KG1 (cell line): ENCODE measurements at regions not wholly inside any gene's neighbourhood (a gene's known extent, or its start where the extent isn't known, plus 50 kb on each side); places are given as distances from the start of the nearest gene placed in this dataset.

ENCODE experiments used
- DNase-seq: peaks from one replicate; lab custom pipeline; 2025; lab: John Stamatoyannopoulos, UW

- no peak for DNase-seq
Measured at GRCh38 chr16:52874042-52874441, 178.7 kb downstream of the CHD9NB start.

GRCh38 chr16:52872731-52873130 is 180.0 kb downstream of the CHD9NB start:
- no peak for DNase-seq

GRCh38 chr16:52871481-52871880 is 181.2 kb downstream of the CHD9NB start:
- no peak for DNase-seq

- DNase-seq, result no peak
Measured at GRCh38 chr16:52869243-52869642, 183.5 kb downstream of the CHD9NB start.

- DNase-seq, result no peak
Measured at GRCh38 chr16:52863000-52863399, 189.7 kb downstream of the CHD9NB start.

- no peak for DNase-seq
Measured at GRCh38 chr16:52861614-52862022, 191.1 kb downstream of the CHD9NB start.

GRCh38 chr16:52855463-52855862 is 197.2 kb downstream of the CHD9NB start:
- DNase-seq, result no peak

- DNase-seq, result no peak
Measured at GRCh38 chr16:52852978-52853377, 199.7 kb downstream of the CHD9NB start.

- DNase-seq, result no peak
Measured at GRCh38 chr16:52851211-52851740, 201.4 kb downstream of the CHD9NB start.

GRCh38 chr16:52843381-52843780 is 209.3 kb downstream of the CHD9NB start:
- DNase-seq, result no peak

GRCh38 chr16:52837251-52837650 is 215.4 kb downstream of the CHD9NB start:
- no peak for DNase-seq

GRCh38 chr16:52834736-52835465 is 217.8 kb downstream of the CHD9NB start:
- no peak for DNase-seq

GRCh38 chr16:52832771-52833170 is 219.9 kb downstream of the CHD9NB start:
- no peak for DNase-seq

GRCh38 chr16:52827456-52827855 is 225.2 kb downstream of the CHD9NB start:
- no peak for DNase-seq

- no peak for DNase-seq
Measured at GRCh38 chr16:52825892-52826291, 226.8 kb downstream of the CHD9NB start.

GRCh38 chr16:52819808-52820207 is 232.9 kb downstream of the CHD9NB start:
- DNase-seq, result no peak

GRCh38 chr16:52819405-52819804 is 233.3 kb downstream of the CHD9NB start:
- DNase-seq, result no peak

- DNase-seq, result no peak
Measured at GRCh38 chr16:52817696-52818095, 235.0 kb downstream of the CHD9NB start.

GRCh38 chr16:52816993-52817392 is 235.7 kb downstream of the CHD9NB start:
- DNase-seq, result no peak

- no peak for DNase-seq
Measured at GRCh38 chr16:52812678-52813556, 239.8 kb downstream of the CHD9NB start.

GRCh38 chr16:52805559-52806168 is 247.0 kb downstream of the CHD9NB start:
- no peak for DNase-seq

GRCh38 chr16:52800432-52800831 is 252.3 kb downstream of the CHD9NB start:
- DNase-seq, result no peak

GRCh38 chr16:52799149-52799548 is 252.2 kb upstream of the TOX3 start:
- no peak for DNase-seq
